ENCODE measurements at regions not wholly inside any gene's neighbourhood (a gene's known extent, or its start where the extent isn't known, plus 50 kb on each side); places are given as distances from the start of the nearest gene placed in this dataset.

- TF ChIP-seq EZH2 (IDR thresholded peaks at IDR 0.05; ENCODE audit: borderline replicate concordance, insufficient read depth, low read depth, low read length, poor library complexity, severe bottlenecking) (no peak), CTCF (IDR thresholded peaks at IDR 0.05) (no peak)
- POLR2A ChIA-PET, result no interaction called here
- Histone ChIP-seq H3K4me3 (ENCODE audit: control extremely low read depth in 1 of 5, extremely low read depth in 1 of 5, insufficient read depth in 1 of 5, low read depth in 2 of 5, low read length in 4 of 5) (no peak overlapping the region), H3K9ac (ENCODE audit: low read length) (no peak overlapping the region), H3K36me3 (replicated peaks in 1 of 2; ENCODE audit: control extremely low read depth in 1 of 2, control insufficient read depth in 1 of 2, extremely low read depth in 1 of 2, insufficient read depth in 2 of 2, low read length in 1 of 2) (no peaks in the 10 kb centered on the region), H2AFZ (ENCODE audit: insufficient read depth, low read depth, low read length, poor library complexity, severe bottlenecking) (no peak overlapping the region), H4K20me1 (ENCODE audit: control insufficient read depth, insufficient read depth, low read length, poor library complexity, severe bottlenecking) (no peaks in the 10 kb centered on the region), H3K9me3 (ENCODE audit: control extremely low read depth in 1 of 3, control insufficient read depth in 2 of 3, insufficient read depth in 1 of 3, low read length in 2 of 3) (peaks cover 0 to under 1% (median 0%) of the 10 kb centered on the region in 3 donors), H3K4me2 (replicated peaks; ENCODE audit: low read depth, low read length, poor library complexity, severe bottlenecking) (no peak overlapping the region), H3K79me2 (ENCODE audit: control insufficient read depth, insufficient read depth, low read length) (no peaks in the 10 kb centered on the region), H3K4me1 (ENCODE audit: control insufficient read depth in 2 of 2, insufficient read depth in 2 of 2, low read length in 2 of 2) (no peaks in the 10 kb centered on the region), H3K27ac (ENCODE audit: low read length in 2 of 2) (no peak overlapping the region), H3K27me3 (replicated peaks in 1 of 4; ENCODE audit: control extremely low read depth in 1 of 4, control insufficient read depth in 3 of 4, insufficient read depth in 4 of 4, low read length in 3 of 4) (no peaks in the 10 kb centered on the region)
- H3K9me3 Mint-ChIP-seq (ENCODE audit: insufficient read depth), result peaks cover 2% of the 10 kb centered on the region
- H3K27me3 Mint-ChIP-seq, result no peaks in the 10 kb centered on the region
- no peak overlapping the region for H3K27ac Mint-ChIP-seq
- CTCF ChIA-PET, result no interaction called here
- no peaks in the 10 kb centered on the region for H3K4me1 Mint-ChIP-seq
- no peak overlapping the region for H3K4me3 Mint-ChIP-seq
- ATAC-seq (ENCODE audit: low read depth), result no peak
- no peak for DNase-seq
- intact Hi-C loops (cut with micrococcal nuclease), result no loop called here
Measured at GRCh38 chr14:42565556-42565955, 958.9 kb downstream of the LRFN5 start.

GRCh38 chr14:42563313-42563712 lies 956.6 kb downstream of the LRFN5 start:
- TF ChIP-seq EZH2 (IDR thresholded peaks at IDR 0.05; ENCODE audit: borderline replicate concordance, insufficient read depth, low read depth, low read length, poor library complexity, severe bottlenecking) (no peak), CTCF (IDR thresholded peaks at IDR 0.05) (no peak)
- Mint-ChIP-seq H3K27ac (no peak overlapping the region), H3K27me3 (no peaks in the 10 kb centered on the region), H3K9me3 (ENCODE audit: insufficient read depth) (peaks cover 2% of the 10 kb centered on the region), H3K4me1 (no peaks in the 10 kb centered on the region), H3K4me3 (no peak overlapping the region)
- Histone ChIP-seq H3K27ac (ENCODE audit: low read length in 2 of 2) (no peak overlapping the region), H3K27me3 (replicated peaks in 1 of 4; ENCODE audit: control extremely low read depth in 1 of 4, control insufficient read depth in 3 of 4, insufficient read depth in 4 of 4, low read length in 3 of 4) (no peaks in the 10 kb centered on the region), H3K9ac (ENCODE audit: low read length) (no peak overlapping the region), H3K79me2 (ENCODE audit: control insufficient read depth, insufficient read depth, low read length) (no peaks in the 10 kb centered on the region), H3K4me1 (ENCODE audit: control insufficient read depth in 2 of 2, insufficient read depth in 2 of 2, low read length in 2 of 2) (no peaks in the 10 kb centered on the region), H2AFZ (ENCODE audit: insufficient read depth, low read depth, low read length, poor library complexity, severe bottlenecking) (no peak overlapping the region), H3K4me2 (replicated peaks; ENCODE audit: low read depth, low read length, poor library complexity, severe bottlenecking) (no peak overlapping the region), H3K4me3 (ENCODE audit: control extremely low read depth in 1 of 5, extremely low read depth in 1 of 5, insufficient read depth in 1 of 5, low read depth in 2 of 5, low read length in 4 of 5) (no peak overlapping the region), H3K36me3 (replicated peaks in 1 of 2; ENCODE audit: control extremely low read depth in 1 of 2, control insufficient read depth in 1 of 2, extremely low read depth in 1 of 2, insufficient read depth in 2 of 2, low read length in 1 of 2) (no peaks in the 10 kb centered on the region), H3K9me3 (ENCODE audit: control extremely low read depth in 1 of 3, control insufficient read depth in 2 of 3, insufficient read depth in 1 of 3, low read length in 2 of 3) (no peaks in the 10 kb centered on the region), H4K20me1 (ENCODE audit: control insufficient read depth, insufficient read depth, low read length, poor library complexity, severe bottlenecking) (no peaks in the 10 kb centered on the region)
- ATAC-seq (ENCODE audit: low read depth) (no peak), DNase-seq (no peak)
- ChIA-PET POLR2A (no interaction called here), CTCF (no interaction called here)
- intact Hi-C loops (cut with micrococcal nuclease), result no loop called here

Measured in B cell (primary cell).